ENCODE measurements at regions not wholly inside any gene's neighbourhood (a gene's known extent, or its start where the extent isn't known, plus 50 kb on each side); places are given as distances from the start of the nearest gene placed in this dataset.

- TF ChIP-seq GATA2 (IDR thresholded peaks at IDR 0.05; ENCODE audit: low read depth, low read length), result no peak
- TF ChIP-seq GATA3 (IDR thresholded peaks at IDR 0.05; ENCODE audit: low read depth, low read length), result no peak
These were observed 85.5 kb upstream of the NUDT12 start for GRCh38 chr5:103648086-103648485.
